GM12875 (cell line): ENCODE measurements at regions not wholly inside any gene's neighbourhood (a gene's known extent, or its start where the extent isn't known, plus 50 kb on each side); places are given as distances from the start of the nearest gene placed in this dataset.

Source experiments
- H3K4me3 ChIP-seq: one replicate; pipeline ENCODE4 v1.5.1; 2011; ENCODE audit warnings: low read depth, low read length, control low read depth
- TF ChIP-seq, protein P1 (sequence below): IDR thresholded peaks from 2 replicates; pipeline ENCODE4 v1.5.1; 2011; ENCODE audit warnings: low read depth, mild to moderate bottlenecking, control low read depth, inconsistent platforms, low read length, moderate library complexity, borderline replicate concordance; ENCODE audit not compliant: insufficient read depth

DNA sequence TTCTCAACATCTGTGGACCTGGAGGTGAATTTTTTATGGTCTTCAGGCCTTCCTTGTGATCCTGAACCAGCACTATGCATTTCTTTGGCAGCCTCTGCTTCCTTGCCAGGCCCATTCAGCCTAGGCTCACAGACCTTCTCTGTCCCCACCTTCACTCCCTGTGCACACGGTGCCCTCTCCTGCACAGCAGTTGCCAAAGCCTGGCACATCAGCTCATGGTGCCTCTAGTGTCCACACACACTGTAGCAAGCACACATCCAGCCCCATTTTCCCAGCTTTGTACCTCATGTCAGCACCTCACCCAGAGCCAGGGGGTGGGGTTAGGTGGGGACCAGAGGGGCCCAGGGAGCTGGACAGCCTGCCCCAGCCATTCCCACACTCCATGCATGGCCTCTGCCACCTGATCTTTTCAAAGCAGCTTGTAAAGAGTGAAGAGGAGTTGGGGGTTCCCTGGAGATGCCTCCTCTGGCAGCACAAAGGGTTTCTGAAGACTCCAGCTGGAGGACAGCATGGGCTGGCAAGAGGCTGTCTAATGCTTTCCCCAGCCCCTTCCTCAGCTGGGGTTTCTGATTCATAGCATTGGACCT is 57.9 kb upstream of the TMEM72 start:
- TF ChIP-seq, protein P1, sequence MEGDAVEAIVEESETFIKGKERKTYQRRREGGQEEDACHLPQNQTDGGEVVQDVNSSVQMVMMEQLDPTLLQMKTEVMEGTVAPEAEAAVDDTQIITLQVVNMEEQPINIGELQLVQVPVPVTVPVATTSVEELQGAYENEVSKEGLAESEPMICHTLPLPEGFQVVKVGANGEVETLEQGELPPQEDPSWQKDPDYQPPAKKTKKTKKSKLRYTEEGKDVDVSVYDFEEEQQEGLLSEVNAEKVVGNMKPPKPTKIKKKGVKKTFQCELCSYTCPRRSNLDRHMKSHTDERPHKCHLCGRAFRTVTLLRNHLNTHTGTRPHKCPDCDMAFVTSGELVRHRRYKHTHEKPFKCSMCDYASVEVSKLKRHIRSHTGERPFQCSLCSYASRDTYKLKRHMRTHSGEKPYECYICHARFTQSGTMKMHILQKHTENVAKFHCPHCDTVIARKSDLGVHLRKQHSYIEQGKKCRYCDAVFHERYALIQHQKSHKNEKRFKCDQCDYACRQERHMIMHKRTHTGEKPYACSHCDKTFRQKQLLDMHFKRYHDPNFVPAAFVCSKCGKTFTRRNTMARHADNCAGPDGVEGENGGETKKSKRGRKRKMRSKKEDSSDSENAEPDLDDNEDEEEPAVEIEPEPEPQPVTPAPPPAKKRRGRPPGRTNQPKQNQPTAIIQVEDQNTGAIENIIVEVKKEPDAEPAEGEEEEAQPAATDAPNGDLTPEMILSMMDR, result peak; percentile 8; the same call in 1 of the 2 replicates
- H3K4me3 ChIP-seq, result no peak overlapping the region

DNA sequence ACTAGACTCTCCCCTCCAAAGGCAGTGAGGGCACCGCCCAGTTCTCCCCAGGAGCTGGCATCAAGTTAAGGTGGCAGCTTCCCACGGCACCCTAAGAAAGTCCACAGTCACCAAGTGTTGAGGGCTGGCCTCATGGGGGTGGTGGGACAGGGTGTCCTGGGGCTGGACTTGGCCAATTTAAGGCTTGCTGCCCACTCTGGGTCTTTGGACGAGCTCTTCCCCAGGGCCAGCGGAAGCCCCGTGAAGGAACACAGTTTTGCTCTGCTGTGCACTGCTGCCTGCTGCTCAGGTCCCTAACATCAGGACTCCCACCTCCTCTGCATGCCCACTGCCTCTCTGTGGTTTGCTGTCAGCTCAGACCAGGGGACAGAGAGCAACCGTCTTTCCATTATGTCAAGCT is 57.3 kb upstream of the TMEM72 start:
- H3K4me3 ChIP-seq, result no peak overlapping the region
- TF ChIP-seq, protein P1, result no peak

DNA sequence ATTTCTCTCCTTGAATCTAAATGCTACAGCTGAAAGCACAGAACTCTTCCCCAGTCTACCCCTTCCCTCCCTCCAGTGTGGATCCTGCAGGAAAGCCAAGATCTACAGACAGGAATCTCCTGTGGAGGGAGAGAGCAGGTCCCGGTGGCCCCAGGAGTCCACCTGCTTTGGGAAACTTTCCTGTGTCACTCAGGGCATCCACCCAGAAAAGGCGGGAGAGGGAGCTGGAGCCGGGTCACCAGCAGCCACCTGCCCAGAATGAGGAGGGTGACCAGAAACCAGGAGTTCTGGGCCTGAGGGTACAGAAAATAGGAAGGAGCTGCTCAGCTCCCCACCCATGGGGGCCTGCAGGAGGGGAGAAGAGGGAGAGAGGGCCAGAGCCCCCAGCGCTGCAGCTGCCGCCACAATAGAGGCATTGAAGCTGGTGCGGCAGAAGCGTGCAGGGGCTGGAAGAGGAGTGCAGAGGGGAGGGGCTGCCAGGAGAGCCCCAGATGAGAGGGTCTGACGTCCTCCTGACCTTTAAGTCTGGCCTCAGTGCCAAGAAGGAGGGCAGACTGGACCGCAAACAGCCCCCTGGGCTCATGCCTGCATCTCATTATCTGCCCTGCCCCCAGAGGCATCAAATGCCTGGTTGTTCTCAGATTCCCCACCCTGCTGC is 56.3 kb upstream of the TMEM72 start:
- no peak overlapping the region for H3K4me3 ChIP-seq
- TF ChIP-seq, protein P1, result no peak

DNA sequence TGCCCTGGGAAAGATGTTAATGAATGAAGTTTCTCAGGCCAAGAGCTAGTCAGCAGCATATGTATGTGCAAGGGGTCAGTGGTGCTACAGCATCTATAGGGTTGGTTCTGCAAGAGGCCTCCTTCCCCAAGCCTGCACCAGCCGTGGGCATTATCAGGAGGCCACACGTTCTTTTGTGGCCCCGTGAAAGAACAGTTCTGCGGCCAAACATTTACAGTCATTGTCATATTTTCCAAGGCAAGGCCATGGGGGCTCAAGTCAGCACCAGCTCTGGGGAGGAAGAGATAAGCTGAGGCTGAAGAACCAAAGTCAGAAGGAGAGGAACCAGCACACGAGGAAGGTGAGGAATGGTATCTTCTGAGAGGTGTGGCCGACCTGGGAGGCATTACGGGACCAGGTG is 54.4 kb upstream of the TMEM72 start:
- TF ChIP-seq, protein P1, result no peak
- no peak overlapping the region for H3K4me3 ChIP-seq

DNA sequence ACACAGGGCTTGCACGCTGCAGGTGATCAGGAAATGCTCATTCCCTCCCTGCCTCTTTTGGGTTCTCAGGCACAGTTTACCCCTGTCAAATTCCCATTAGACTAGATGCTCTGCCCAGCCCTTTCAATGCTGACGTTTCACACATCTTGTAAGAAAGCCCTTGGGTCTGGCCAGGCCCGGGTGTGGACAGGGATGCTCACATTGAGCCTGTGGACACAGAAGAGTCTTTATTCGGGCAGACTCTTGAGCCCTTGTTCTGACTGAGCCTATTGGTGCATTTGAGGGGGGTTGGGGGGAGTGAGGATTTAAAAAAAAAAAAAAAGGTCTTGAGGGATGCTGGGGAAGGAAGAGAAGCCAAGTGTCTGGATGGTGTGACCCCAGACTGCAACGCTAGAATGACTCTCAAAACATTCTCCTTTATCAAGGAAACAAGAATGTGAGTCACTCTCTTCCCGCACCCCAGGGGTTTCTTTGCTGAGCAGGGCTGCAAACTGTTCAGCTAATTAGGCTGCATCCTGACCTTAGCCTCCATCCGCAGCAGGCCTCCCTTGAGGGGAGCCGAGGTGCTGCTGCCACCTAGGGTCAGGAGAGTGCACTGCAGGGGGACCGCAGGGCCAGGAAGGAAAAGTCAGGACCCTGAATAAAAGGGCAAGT is 53.6 kb upstream of the TMEM72 start:
- no peak overlapping the region for H3K4me3 ChIP-seq
- TF ChIP-seq, protein P1, result peak; percentile 98

DNA sequence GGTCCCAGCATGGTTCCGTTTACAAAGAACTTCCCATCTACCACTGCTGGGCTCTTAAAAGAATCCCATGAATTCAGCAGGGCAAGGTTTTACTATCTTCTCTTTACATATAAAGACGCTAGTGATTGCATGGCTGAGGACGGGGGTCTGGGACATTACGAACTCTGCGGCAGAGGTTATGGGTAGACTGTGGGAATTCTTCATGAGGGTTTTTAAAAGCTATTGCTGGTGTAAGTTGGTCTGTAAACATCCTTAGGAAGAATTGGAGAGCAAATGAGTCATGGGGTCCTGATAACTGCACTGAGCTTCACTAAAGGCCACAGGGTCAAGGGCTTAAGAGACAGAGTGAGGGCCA is 53.1 kb upstream of the TMEM72 start:
- no peak overlapping the region for H3K4me3 ChIP-seq
- TF ChIP-seq, protein P1, result no peak

DNA sequence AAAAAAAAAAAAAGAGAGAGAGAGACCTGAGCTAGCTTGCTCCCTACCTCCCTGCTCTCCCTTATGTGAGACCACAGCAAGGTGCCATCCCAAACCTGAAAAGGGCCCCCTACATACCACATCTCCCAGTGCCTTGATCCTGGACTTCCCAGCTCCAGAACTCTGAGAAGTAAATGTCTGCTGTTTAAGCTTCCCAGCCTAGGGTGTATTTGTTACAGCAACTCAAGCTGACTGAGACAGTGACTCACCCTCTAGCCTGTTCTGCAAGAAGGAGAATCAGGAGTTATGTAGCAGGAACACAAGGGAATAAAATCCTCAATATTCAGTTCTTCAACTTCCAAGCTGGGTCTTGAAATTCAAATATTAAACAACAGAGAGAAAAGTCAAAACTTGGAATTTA is 52.1 kb upstream of the TMEM72 start:
- no peak overlapping the region for H3K4me3 ChIP-seq
- TF ChIP-seq, protein P1, result no peak
